ENCODE measurements at regions not wholly inside any gene's neighbourhood (a gene's known extent, or its start where the extent isn't known, plus 50 kb on each side); places are given as distances from the start of the nearest gene placed in this dataset.

GRCh38 chr11:69425444-69425843 is 56.0 kb upstream of the LINC01488 start:
- TF ChIP-seq, protein P1, sequence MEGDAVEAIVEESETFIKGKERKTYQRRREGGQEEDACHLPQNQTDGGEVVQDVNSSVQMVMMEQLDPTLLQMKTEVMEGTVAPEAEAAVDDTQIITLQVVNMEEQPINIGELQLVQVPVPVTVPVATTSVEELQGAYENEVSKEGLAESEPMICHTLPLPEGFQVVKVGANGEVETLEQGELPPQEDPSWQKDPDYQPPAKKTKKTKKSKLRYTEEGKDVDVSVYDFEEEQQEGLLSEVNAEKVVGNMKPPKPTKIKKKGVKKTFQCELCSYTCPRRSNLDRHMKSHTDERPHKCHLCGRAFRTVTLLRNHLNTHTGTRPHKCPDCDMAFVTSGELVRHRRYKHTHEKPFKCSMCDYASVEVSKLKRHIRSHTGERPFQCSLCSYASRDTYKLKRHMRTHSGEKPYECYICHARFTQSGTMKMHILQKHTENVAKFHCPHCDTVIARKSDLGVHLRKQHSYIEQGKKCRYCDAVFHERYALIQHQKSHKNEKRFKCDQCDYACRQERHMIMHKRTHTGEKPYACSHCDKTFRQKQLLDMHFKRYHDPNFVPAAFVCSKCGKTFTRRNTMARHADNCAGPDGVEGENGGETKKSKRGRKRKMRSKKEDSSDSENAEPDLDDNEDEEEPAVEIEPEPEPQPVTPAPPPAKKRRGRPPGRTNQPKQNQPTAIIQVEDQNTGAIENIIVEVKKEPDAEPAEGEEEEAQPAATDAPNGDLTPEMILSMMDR (IDR thresholded peaks at IDR 0.05) = no peak
- TF ChIP-seq POLR2A (IDR thresholded peaks at IDR 0.05) = no peak

Data from esophagus squamous epithelium (tissue), 4 donors.